SK-N-SH treated with all-trans-retinoic acid at 6 μM for 48 hours (cell line): ENCODE measurements at regions not wholly inside any gene's neighbourhood (a gene's known extent, or its start where the extent isn't known, plus 50 kb on each side); places are given as distances from the start of the nearest gene placed in this dataset.

Experiments used
- ATAC-seq: fragments of 200-7000 bp; cut with Tn5 transposase; 3 replicates; pipeline ENCODE4 v1.9.1; 2020; ENCODE audit warnings: mild to moderate bottlenecking, moderate library complexity
- ARNTL ChIP-seq: fragments of 450-650 bp; formaldehyde crosslinking; IDR thresholded peaks from 2 replicates; pipeline ENCODE4 v1.5.0; 2020; ENCODE audit warnings: low read depth, mild to moderate bottlenecking, moderate library complexity, borderline replicate concordance
- BACH2 ChIP-seq: fragments of 250-450 bp; sonication (Bioruptor Pico); IDR thresholded peaks from 2 replicates; pipeline ENCODE4 v1.9.0; 2021; ENCODE audit warnings: mild to moderate bottlenecking, borderline replicate concordance
- CSDC2 ChIP-seq: fragments of 250-450 bp; sonication (Bioruptor Pico); IDR thresholded peaks from 2 replicates; pipeline ENCODE4 v1.5.0; 2020; ENCODE audit warnings: mild to moderate bottlenecking, moderate library complexity
- ESRRG ChIP-seq: fragments of 250-450 bp; sonication (Bioruptor Pico); IDR thresholded peaks from 2 replicates; pipeline ENCODE4 v1.6.1; 2021; ENCODE audit warnings: mild to moderate bottlenecking
- ISL1 ChIP-seq: fragments of 250-450 bp; sonication (Bioruptor Pico); IDR thresholded peaks from 2 replicates; pipeline ENCODE4 v2.1.2; 2022; ENCODE audit warnings: mild to moderate bottlenecking, moderate library complexity
- OSR1 ChIP-seq: fragments of 250-450 bp; sonication (Bioruptor Pico); IDR thresholded peaks from 2 replicates; pipeline ENCODE4 v1.8.0; 2022; ENCODE audit warnings: moderate library complexity, mild to moderate bottlenecking, inconsistent platforms
- RARB ChIP-seq: fragments of 250-450 bp; sonication (Bioruptor Pico); IDR thresholded peaks from 2 replicates; pipeline ENCODE4 v1.8.0; 2021; ENCODE audit warnings: mild to moderate bottlenecking, moderate library complexity
- TOX ChIP-seq: fragments of 250-450 bp; sonication (Bioruptor Pico); IDR thresholded peaks from 2 replicates; pipeline ENCODE4 v1.8.0; 2021; ENCODE audit warnings: mild to moderate bottlenecking, moderate library complexity, borderline replicate concordance
- ZFP3 ChIP-seq: fragments of 250-450 bp; sonication (Bioruptor Pico); IDR thresholded peaks from 2 replicates; pipeline ENCODE4 v1.5.0; 2020; ENCODE audit warnings: mild to moderate bottlenecking, moderate library complexity
- ZFP30 ChIP-seq: fragments of 450-650 bp; formaldehyde crosslinking; IDR thresholded peaks from 2 replicates; pipeline ENCODE4 v1.5.0; 2022; ENCODE audit warnings: mild to moderate bottlenecking, moderate library complexity
- ZNF565 ChIP-seq: fragments of 450-650 bp; formaldehyde crosslinking; conservative IDR thresholded peaks from 2 replicates; pipeline ENCODE4 v1.5.0; 2020; ENCODE audit warnings: low read depth, mild to moderate bottlenecking, moderate library complexity
- ZNF70 ChIP-seq: fragments of 450-650 bp; formaldehyde crosslinking; IDR thresholded peaks from 2 replicates; pipeline ENCODE4 v1.5.0; 2020; ENCODE audit warnings: mild to moderate bottlenecking, moderate library complexity
- TF ChIP-seq, protein P1 (sequence below): fragments of 250-450 bp; sonication (Bioruptor Pico); IDR thresholded peaks from 2 replicates; pipeline ENCODE4 v1.8.0; 2020; ENCODE audit warnings: mild to moderate bottlenecking, moderate library complexity, borderline replicate concordance
- TF ChIP-seq, protein P2 (sequence below): fragments of 250-450 bp; sonication (Bioruptor Pico); IDR thresholded peaks from 2 replicates; pipeline ENCODE4 v1.5.1; 2020; ENCODE audit warnings: low read depth, mild to moderate bottlenecking, moderate library complexity
- TF ChIP-seq, protein P3 (sequence below): fragments of 250-450 bp; sonication (Bioruptor Pico); IDR thresholded peaks from 2 replicates; pipeline ENCODE4 v1.5.0; 2020; ENCODE audit warnings: mild to moderate bottlenecking, moderate library complexity
- TF ChIP-seq, protein P4 (sequence below): fragments of 250-450 bp; sonication (Bioruptor Pico); IDR thresholded peaks from 2 replicates; pipeline ENCODE4 v1.8.0; 2021; ENCODE audit warnings: low read depth, mild to moderate bottlenecking, moderate library complexity, borderline replicate concordance
- TF ChIP-seq, protein P5 (sequence below): fragments of 250-450 bp; sonication (Bioruptor Pico); IDR thresholded peaks from 2 replicates; pipeline ENCODE4 v1.5.1; 2021; ENCODE audit warnings: mild to moderate bottlenecking, moderate library complexity

DNA sequence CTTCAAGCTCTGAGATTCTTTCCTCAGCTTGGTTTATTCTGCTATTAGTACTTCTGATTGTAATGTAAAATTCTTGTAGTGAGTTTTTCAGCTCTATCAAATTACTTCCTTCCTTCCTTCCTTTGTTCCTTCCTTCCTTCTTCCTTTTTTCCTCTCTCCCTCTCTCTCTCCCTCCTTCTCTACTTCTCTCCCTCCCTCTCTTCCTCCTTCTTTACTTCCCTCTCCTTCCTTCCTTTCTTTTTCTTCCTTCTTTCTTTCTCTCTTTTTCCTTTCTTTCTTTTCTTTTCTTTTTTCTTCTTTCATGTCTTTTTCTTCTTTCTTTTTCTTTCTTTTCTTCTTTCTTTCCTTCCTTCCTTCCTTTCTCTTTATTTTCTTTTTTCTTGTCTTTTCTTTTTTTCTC, 565.2 kb upstream of the STXBP6 start (continued):
- no peak for TF ChIP-seq ZNF565 (CRISPR knock-in tag)
- no peak for TF ChIP-seq RARB (CRISPR knock-in tag)
- TF ChIP-seq ESRRG, result no peak
- TF ChIP-seq ISL1 (CRISPR knock-in tag), result no peak
- TF ChIP-seq, protein P1, sequence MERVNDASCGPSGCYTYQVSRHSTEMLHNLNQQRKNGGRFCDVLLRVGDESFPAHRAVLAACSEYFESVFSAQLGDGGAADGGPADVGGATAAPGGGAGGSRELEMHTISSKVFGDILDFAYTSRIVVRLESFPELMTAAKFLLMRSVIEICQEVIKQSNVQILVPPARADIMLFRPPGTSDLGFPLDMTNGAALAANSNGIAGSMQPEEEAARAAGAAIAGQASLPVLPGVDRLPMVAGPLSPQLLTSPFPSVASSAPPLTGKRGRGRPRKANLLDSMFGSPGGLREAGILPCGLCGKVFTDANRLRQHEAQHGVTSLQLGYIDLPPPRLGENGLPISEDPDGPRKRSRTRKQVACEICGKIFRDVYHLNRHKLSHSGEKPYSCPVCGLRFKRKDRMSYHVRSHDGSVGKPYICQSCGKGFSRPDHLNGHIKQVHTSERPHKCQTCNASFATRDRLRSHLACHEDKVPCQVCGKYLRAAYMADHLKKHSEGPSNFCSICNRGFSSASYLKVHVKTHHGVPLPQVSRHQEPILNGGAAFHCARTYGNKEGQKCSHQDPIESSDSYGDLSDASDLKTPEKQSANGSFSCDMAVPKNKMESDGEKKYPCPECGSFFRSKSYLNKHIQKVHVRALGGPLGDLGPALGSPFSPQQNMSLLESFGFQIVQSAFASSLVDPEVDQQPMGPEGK (CRISPR knock-in tag), result no peak
- TF ChIP-seq ARNTL (CRISPR knock-in tag), result no peak

DNA sequence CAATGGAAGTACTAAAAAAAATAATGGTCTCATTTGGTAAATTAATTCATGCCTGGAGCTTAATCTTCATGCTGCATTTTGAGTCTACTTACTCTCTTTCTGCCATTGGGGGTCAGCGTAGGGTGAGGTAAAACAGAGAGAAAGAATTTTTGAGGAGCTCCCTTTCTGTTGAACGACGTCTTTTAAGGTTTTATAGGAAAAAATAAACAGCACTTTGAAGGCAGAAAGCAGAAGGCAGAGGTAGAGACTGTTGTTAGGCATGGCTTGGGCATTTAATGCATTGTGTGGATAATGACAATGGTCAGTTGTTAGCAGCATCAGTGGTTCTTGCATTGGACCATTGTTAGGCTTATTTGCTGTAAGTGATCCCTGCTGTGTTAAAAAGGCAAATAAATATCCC, 557.2 kb upstream of the STXBP6 start:
- no peak for ATAC-seq
- TF ChIP-seq, protein P2, sequence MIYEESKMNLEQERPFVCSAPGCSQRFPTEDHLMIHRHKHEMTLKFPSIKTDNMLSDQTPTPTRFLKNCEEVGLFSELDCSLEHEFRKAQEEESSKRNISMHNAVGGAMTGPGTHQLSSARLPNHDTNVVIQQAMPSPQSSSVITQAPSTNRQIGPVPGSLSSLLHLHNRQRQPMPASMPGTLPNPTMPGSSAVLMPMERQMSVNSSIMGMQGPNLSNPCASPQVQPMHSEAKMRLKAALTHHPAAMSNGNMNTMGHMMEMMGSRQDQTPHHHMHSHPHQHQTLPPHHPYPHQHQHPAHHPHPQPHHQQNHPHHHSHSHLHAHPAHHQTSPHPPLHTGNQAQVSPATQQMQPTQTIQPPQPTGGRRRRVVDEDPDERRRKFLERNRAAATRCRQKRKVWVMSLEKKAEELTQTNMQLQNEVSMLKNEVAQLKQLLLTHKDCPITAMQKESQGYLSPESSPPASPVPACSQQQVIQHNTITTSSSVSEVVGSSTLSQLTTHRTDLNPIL (CRISPR knock-in tag), result no peak
- TF ChIP-seq, protein P3, sequence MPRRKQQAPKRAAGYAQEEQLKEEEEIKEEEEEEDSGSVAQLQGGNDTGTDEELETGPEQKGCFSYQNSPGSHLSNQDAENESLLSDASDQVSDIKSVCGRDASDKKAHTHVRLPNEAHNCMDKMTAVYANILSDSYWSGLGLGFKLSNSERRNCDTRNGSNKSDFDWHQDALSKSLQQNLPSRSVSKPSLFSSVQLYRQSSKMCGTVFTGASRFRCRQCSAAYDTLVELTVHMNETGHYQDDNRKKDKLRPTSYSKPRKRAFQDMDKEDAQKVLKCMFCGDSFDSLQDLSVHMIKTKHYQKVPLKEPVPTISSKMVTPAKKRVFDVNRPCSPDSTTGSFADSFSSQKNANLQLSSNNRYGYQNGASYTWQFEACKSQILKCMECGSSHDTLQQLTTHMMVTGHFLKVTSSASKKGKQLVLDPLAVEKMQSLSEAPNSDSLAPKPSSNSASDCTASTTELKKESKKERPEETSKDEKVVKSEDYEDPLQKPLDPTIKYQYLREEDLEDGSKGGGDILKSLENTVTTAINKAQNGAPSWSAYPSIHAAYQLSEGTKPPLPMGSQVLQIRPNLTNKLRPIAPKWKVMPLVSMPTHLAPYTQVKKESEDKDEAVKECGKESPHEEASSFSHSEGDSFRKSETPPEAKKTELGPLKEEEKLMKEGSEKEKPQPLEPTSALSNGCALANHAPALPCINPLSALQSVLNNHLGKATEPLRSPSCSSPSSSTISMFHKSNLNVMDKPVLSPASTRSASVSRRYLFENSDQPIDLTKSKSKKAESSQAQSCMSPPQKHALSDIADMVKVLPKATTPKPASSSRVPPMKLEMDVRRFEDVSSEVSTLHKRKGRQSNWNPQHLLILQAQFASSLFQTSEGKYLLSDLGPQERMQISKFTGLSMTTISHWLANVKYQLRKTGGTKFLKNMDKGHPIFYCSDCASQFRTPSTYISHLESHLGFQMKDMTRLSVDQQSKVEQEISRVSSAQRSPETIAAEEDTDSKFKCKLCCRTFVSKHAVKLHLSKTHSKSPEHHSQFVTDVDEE, result no peak
- TF ChIP-seq BACH2, result no peak
- TF ChIP-seq CSDC2, result no peak
- no peak for TF ChIP-seq ZNF70 (CRISPR knock-in tag)
- TF ChIP-seq, protein P4, sequence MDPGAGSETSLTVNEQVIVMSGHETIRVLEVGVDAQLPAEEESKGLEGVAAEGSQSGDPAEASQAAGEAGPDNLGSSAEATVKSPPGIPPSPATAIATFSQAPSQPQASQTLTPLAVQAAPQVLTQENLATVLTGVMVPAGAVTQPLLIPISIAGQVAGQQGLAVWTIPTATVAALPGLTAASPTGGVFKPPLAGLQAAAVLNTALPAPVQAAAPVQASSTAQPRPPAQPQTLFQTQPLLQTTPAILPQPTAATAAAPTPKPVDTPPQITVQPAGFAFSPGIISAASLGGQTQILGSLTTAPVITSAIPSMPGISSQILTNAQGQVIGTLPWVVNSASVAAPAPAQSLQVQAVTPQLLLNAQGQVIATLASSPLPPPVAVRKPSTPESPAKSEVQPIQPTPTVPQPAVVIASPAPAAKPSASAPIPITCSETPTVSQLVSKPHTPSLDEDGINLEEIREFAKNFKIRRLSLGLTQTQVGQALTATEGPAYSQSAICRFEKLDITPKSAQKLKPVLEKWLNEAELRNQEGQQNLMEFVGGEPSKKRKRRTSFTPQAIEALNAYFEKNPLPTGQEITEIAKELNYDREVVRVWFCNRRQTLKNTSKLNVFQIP (CRISPR knock-in tag), result no peak
- no peak for TF ChIP-seq OSR1 (CRISPR knock-in tag)
- no peak for TF ChIP-seq TOX (CRISPR knock-in tag)
- no peak for TF ChIP-seq ARNTL (CRISPR knock-in tag)
- TF ChIP-seq ISL1 (CRISPR knock-in tag), result no peak
- TF ChIP-seq ZNF565 (CRISPR knock-in tag), result no peak
- no peak for TF ChIP-seq ESRRG
- no peak for TF ChIP-seq ZFP30 (CRISPR knock-in tag)

DNA sequence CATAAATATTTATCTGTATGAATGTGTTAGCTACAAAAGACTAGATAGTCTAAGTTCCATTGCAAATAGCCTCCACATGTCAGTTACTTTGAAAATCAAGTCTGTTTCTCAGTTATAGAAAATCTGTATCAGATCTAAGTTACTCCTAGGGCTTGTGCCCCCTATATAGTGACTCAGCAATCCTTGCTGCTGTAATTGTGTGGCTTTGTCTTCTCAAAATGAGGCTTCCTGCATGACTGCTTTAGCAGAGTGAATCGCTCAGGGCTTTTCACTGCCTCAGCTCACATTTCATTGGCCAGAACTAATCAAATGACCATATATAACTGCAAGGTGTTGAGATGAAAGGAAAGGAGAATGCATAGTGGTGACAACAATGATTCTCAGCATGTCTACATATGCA, 552.2 kb upstream of the STXBP6 start:
- ATAC-seq, result no peak
- TF ChIP-seq ESRRG, result no peak
- TF ChIP-seq, protein P2 (CRISPR knock-in tag), result no peak
- TF ChIP-seq ZFP3, result no peak
- TF ChIP-seq, protein P5, sequence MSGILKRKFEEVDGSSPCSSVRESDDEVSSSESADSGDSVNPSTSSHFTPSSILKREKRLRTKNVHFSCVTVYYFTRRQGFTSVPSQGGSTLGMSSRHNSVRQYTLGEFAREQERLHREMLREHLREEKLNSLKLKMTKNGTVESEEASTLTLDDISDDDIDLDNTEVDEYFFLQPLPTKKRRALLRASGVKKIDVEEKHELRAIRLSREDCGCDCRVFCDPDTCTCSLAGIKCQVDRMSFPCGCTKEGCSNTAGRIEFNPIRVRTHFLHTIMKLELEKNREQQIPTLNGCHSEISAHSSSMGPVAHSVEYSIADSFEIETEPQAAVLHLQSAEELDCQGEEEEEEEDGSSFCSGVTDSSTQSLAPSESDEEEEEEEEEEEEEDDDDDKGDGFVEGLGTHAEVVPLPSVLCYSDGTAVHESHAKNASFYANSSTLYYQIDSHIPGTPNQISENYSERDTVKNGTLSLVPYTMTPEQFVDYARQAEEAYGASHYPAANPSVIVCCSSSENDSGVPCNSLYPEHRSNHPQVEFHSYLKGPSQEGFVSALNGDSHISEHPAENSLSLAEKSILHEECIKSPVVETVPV (CRISPR knock-in tag), result no peak
- no peak for TF ChIP-seq CSDC2
- TF ChIP-seq, protein P1 (CRISPR knock-in tag), result no peak
- TF ChIP-seq, protein P4 (CRISPR knock-in tag), result no peak
